Hippocampal formation (tissue), 2 donors: ENCODE measurements at regions not wholly inside any gene's neighbourhood (a gene's known extent, or its start where the extent isn't known, plus 50 kb on each side); places are given as distances from the start of the nearest gene placed in this dataset.
"Not testable (repeated sequence)": the region's sequence is repeated elsewhere in the genome, so short reads cannot be mapped to it uniquely, and the experiment has no call there.

Source experiments
- DNase-seq, 2 donors: peaks; one replicate each; lab custom pipeline; 2025; lab: John Stamatoyannopoulos, UW

GRCh38 chr20:47865451-47865850 lies 80.2 kb upstream of the SULF2 start:
- no peak for DNase-seq

DNA sequence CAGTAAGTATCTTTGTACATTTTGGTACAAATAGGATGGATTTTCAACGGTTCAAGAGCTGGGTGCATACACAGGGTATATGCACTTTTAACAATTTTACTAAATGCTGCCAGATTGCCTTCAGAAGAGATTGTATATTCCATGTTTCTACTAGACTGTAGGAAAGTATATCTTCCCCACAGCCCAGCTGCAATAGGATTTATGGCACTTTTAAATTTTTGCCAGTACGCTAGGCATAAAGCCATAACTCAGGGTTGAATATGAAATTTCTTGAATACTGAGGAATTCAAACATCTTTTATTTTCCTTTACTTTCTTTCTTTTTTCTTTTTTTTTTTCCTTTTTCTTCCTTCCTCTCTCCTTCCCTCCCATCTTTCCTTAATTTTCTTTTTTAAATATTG lies 78.7 kb upstream of the SULF2 start:
- DNase-seq = no peak

GRCh38 chr20:47863315-47863965 lies 78.2 kb upstream of the SULF2 start:
- DNase-seq = no peak

DNA sequence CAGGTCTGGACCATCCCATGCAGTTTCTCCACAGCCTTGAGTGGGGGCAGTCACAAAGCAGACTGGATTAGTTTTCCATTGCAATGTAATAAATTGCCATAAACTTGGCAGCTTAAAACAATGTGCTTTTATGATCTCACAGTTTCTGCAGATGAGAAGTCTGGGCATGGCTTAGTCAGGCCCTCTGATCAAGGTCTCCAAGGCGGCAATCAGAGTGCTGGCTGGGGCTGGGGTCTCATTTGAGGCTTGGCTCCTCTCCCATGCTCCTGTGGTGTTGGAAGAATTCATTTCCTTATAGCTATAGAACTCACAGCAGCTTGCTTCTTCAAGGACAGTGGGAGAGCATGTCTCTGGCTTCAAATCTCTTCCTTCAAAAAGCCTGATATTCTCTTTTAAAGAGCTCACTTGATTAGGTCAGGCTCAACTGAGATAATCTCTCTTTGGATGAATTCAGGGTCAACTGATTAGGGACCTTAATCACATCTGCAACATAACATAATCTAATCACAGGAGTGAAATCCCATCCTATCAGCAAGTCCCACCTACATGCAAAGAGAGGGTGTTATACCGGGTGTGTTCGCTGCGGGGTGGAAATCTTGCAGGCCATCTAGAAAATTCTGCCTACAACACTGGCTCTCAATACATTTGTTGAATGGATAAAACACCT lies 77.4 kb upstream of the SULF2 start:
- no peak for DNase-seq

DNA sequence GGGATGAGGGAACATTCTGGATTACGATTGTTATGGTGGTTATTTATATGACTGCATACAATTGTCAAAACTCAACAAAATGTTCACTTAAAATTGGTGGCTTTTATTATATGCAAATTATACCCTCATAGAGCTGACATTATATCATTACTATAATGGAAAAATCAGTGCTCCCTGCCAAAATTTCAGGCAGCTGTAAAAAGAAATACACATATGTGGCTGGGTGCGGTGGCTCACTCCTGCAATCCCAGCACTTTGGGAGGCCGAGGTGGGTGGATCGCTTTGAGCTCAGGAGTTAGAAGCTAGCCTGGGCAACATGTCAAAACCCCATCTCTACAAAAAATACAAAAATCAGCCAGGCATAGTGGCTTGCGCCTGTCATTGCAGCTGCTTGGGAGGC lies 75.8 kb upstream of the SULF2 start:
- DNase-seq = no peak

- no peak for DNase-seq
These were observed 75.0 kb upstream of the SULF2 start for GRCh38 chr20:47860049-47860830.

DNA sequence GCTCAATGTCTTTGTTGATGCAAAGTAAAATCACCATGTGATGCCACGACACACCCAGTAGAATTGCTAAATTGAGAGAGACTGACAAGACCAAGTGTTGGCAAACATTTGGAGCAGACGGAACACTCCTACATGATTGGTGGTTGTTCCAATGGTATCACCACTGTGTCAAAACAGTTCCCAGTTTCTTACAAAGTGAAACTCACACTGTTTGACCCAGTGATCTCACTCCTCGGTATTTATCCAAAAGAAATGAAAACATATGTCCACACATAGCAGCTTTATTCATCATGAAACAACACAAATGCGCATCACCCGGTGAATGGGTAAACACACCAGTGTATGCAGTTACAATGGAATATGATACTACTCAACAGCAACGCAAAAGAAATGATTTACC lies 74.0 kb upstream of the SULF2 start:
- no peak for DNase-seq

GRCh38 chr20:47857569-47858464 lies 72.5 kb upstream of the SULF2 start:
- peak in 1 of 2 donors; percentile 36 for DNase-seq

DNA sequence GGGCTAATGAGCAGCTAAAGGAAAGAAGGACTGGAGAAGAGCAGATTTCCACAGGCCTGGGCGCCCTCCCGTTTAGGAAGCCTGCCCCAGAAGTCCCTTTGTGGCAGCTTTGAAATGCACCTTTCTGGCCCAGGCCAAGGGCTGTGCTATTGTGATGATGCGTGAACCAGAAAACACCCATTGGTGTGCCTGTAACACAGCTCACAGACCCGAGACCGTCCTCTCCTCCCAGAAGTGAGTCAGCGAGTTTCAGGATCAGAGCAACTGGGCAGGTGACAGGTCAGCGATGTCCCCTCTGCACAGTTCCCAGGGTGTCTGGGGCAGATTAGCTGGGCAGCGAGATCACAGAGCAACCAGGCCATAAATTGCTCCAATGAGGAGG lies 71.9 kb upstream of the SULF2 start:
- DNase-seq = no peak

- DNase-seq = no peak
These were observed 70.5 kb upstream of the SULF2 start for GRCh38 chr20:47855799-47856198.

DNA sequence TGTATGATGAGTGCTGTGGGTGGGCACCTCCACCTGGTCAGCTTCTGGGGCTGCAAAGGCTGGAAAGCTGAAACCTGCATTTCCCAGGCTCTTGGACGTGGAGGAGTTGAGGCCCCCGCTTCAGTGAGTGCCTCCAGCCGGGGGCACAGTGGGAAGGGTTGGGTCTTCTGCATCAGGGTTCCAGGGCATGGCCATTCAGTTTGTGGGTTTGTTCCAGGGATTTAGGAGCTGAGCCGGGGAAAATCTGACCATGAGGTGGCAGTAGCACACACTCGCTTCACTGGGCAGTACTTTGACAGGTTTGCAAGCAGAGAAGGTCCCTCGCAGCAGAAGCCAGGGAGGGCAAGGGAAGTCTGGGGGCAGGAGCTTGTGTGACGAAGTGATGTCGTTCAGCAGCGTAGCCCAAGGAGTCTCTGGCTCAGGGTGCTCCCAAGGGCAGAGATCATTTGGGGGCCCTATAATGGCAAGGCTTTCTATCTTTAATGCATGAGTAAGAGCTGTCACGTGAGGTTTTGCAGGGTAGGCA lies 69.5 kb upstream of the SULF2 start:
- DNase-seq = no peak

- no peak for DNase-seq
These were observed 66.5 kb upstream of the SULF2 start for GRCh38 chr20:47851774-47852173.

DNA sequence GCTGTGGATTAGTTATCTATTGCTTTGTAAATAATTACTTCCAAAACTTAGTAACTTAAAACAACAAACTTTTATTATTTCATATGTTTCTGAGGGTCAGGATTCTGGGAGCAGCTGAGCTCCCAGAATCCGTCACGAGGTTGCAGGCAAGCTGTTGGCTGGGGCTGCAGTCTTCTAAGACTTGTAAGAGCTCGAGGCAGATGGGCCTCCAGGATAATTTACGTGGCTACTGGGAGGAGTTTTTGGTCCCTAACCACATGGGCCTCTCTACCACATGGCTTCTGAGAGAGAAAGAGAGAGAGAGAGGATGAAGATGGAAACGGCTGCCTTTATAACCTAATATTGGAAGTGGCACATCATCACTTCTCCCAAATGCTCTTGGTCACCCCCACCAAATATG lies 64.9 kb upstream of the SULF2 start:
- DNase-seq = no peak

DNA sequence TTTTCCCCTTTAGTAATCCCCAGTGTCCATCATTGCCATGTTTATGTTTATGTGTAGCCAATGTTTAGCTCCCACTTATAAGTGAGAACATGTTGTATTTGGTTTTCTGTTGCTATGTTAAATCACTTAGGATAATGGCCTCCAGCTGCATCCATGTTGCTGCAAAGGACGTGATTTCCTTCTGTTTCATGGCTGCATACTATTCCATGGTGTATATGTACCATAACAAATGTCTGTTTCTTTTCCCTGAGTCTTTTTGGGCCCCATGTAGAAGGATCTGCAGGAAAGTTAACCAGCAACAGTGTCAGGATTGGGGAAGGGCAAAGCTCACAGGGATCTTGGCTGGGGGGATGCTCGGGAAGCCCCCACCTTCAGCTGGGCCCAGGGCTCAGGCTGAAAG lies 64.3 kb upstream of the SULF2 start:
- no peak for DNase-seq

DNA sequence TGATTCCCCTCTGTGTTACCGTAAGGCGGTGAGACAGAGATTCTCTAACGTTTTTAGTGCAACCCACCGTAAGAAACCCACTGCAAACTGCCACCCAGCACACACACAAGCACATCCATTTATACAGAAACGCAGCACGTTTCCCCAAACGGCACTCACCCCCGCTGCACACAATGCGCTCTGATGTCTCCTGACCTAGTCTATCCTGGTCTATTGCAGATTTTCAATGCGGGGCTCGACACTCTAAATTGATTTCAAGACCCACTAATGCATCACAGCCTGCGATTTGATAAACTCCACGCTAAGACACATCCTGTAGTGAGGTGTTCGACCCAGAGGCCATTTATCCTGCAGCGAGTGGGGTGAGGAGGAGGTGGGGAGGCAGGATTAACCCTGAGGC lies 63.7 kb upstream of the SULF2 start:
- DNase-seq = no peak

- not testable (repeated sequence) for DNase-seq
These were observed 63.3 kb upstream of the SULF2 start for GRCh38 chr20:47848534-47848933.

- no peak for DNase-seq
These were observed 62.7 kb upstream of the SULF2 start for GRCh38 chr20:47847884-47848485.

DNA sequence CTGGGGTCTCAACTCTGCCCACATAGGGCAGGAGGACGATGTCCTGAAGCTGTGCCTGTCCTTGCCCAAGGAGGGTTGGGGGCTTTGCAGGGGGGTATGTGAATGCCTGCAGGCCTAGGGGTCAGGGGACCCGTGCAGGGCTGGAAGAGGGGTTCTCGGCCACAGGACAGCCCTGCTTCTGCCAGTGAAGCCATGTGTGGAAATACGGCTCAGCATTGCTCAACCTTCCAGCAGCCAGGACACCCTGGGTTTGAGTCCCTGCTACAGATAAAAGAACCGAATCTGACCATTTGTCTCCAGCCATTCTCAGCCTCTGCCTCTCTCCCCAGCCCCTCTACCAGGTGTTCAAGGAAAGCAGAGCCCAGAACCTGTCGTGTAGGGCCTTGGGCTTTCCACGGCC lies 61.9 kb upstream of the SULF2 start:
- DNase-seq = not testable (repeated sequence)

GRCh38 chr20:47846651-47847050 lies 61.4 kb upstream of the SULF2 start:
- DNase-seq = peak; percentile 3 to 28

GRCh38 chr20:47845382-47845977 lies 60.2 kb upstream of the SULF2 start:
- DNase-seq = not testable (repeated sequence)

DNA sequence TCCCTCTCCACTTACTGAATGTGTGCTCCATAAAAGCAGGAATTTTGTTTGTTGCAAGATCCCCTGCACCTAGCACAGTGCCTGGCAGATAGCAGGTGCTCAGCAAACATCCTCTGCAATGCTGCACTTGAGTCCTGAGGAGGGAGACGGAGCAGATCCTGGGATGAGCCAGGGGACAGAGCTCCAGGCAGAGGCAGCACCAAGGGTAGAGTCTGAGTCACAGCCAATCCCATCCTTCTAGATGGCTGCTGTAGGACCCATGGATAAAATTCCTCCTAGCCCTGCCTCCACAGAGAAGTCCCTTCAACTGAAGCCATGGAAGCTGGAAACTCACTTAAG lies 59.3 kb upstream of the SULF2 start:
- DNase-seq = not testable (repeated sequence)
